Lower leg skin (tissue), 3 donors: ENCODE measurements at regions not wholly inside any gene's neighbourhood (a gene's known extent, or its start where the extent isn't known, plus 50 kb on each side); places are given as distances from the start of the nearest gene placed in this dataset.

Experiments used
- POLR2A ChIP-seq, 2 donors: fragments of 450-650 bp; IDR thresholded peaks; one replicate each; pipeline ENCODE4 v1.6.1; 2016 to 2017; ENCODE audit warnings: antibody characterized with exemption in 2 of 2, mild to moderate bottlenecking in 1 of 2, moderate library complexity in 1 of 2
- TF ChIP-seq, protein P1 (sequence below), 3 donors: fragments of 450-650 bp; IDR thresholded peaks; one replicate each; pipeline ENCODE4 v1.5.1; 2016; ENCODE audit warnings: antibody characterized with exemption in 3 of 3, mild to moderate bottlenecking in 3 of 3, moderate library complexity in 2 of 3

DNA sequence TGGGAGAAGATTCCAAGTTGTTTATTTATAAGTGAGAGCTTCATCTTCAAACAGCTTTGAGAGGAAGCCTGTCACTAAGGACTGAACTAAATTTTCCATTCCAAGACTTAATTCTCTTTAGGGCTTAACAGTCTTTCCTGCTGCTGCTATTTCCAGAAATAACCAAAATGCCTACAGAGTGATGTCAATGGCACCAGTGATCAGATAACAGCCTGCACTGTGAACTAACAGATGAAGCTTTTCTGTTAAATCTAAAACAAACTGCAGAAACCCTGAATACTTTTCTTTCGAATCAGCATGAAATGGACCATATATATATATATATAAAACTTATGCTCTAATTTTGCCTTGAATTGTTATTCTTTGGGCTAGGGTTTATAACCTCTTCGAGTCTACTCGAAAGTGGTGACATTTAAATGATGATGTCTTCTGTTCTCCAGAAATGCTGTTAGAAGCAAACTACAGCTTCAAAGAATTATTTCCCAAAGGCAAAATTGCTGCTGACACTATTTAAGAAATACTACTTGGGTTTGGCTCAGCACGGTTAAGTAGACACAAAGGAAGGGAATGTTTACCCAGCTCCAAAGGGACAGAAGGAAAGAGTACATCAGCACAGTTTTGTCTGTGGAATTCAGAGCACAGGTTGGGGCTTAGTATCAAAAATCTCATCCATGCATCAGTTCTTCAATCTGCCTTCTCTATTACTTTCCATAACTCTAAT is 238.5 kb upstream of the LRRN1 start:
- TF ChIP-seq, protein P1, sequence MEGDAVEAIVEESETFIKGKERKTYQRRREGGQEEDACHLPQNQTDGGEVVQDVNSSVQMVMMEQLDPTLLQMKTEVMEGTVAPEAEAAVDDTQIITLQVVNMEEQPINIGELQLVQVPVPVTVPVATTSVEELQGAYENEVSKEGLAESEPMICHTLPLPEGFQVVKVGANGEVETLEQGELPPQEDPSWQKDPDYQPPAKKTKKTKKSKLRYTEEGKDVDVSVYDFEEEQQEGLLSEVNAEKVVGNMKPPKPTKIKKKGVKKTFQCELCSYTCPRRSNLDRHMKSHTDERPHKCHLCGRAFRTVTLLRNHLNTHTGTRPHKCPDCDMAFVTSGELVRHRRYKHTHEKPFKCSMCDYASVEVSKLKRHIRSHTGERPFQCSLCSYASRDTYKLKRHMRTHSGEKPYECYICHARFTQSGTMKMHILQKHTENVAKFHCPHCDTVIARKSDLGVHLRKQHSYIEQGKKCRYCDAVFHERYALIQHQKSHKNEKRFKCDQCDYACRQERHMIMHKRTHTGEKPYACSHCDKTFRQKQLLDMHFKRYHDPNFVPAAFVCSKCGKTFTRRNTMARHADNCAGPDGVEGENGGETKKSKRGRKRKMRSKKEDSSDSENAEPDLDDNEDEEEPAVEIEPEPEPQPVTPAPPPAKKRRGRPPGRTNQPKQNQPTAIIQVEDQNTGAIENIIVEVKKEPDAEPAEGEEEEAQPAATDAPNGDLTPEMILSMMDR (IDR thresholded peaks at IDR 0.05), result no peak
- TF ChIP-seq POLR2A (IDR thresholded peaks at IDR 0.05), result no peak
